Lower leg skin (tissue), 4 donors: ENCODE measurements at regions not wholly inside any gene's neighbourhood (a gene's known extent, or its start where the extent isn't known, plus 50 kb on each side); places are given as distances from the start of the nearest gene placed in this dataset.
"Not testable (repeated sequence)": the region's sequence is repeated elsewhere in the genome, so short reads cannot be mapped to it uniquely, and the experiment has no call there.

ENCODE experiments used
- DNase-seq, 2 donors: peaks; one replicate each; pipeline ENCODE4 v3.0.0-alpha.2; 2019; ENCODE audit warnings: low spot score in 2 of 2
- H3K4me3 ChIP-seq: fragments of 200-600 bp; sonication (generic); 2 replicates; pipeline ENCODE4 v1.5.1; 2017; ENCODE audit warnings: mild to moderate bottlenecking, low read depth; ENCODE audit not compliant: poor library complexity, severe bottlenecking
- POLR2A ChIP-seq, 2 donors: fragments of 450-650 bp; IDR thresholded peaks; one replicate each; pipeline ENCODE4 v1.6.1; 2016 to 2017; ENCODE audit warnings: antibody characterized with exemption in 2 of 2, mild to moderate bottlenecking in 1 of 2, moderate library complexity in 1 of 2
- WGBS, 2 donors: methylation state at CpG; one replicate each; pipeline ENCODE4 v1.1.5; 2018; 5-methylcytosine and 5-hydroxymethylcytosine counted together
- intact Hi-C: fragments of 100-400 bp; cut with DNase I; formaldehyde crosslinking; loops from one replicate; pipeline ENCODE4 v1.15.0; 2023; ENCODE audit warnings: low total_unique reads
- TF ChIP-seq, protein P1 (sequence below), 3 donors: fragments of 450-650 bp; IDR thresholded peaks; one replicate each; pipeline ENCODE4 v1.5.1; 2016; ENCODE audit warnings: antibody characterized with exemption in 3 of 3, mild to moderate bottlenecking in 3 of 3, moderate library complexity in 2 of 3

GRCh38 chr3:189429019-189429418 lies 202.2 kb upstream of the TP63 start:
- DNase-seq: no peak
- no peak overlapping the region for H3K4me3 ChIP-seq
- no peak for TF ChIP-seq POLR2A (IDR thresholded peaks at IDR 0.05)
- TF ChIP-seq, protein P1, sequence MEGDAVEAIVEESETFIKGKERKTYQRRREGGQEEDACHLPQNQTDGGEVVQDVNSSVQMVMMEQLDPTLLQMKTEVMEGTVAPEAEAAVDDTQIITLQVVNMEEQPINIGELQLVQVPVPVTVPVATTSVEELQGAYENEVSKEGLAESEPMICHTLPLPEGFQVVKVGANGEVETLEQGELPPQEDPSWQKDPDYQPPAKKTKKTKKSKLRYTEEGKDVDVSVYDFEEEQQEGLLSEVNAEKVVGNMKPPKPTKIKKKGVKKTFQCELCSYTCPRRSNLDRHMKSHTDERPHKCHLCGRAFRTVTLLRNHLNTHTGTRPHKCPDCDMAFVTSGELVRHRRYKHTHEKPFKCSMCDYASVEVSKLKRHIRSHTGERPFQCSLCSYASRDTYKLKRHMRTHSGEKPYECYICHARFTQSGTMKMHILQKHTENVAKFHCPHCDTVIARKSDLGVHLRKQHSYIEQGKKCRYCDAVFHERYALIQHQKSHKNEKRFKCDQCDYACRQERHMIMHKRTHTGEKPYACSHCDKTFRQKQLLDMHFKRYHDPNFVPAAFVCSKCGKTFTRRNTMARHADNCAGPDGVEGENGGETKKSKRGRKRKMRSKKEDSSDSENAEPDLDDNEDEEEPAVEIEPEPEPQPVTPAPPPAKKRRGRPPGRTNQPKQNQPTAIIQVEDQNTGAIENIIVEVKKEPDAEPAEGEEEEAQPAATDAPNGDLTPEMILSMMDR (IDR thresholded peaks at IDR 0.05): no peak
- WGBS, 2 donors: 35 to 49% methylated on average over 1 of the region's 1 CpG
- intact Hi-C loops: no loop called here

- 90 to 94% methylated on average over 2 of the region's 2 CpGs for WGBS, 2 donors
- TF ChIP-seq POLR2A (IDR thresholded peaks at IDR 0.05): no peak
- TF ChIP-seq, protein P1 (IDR thresholded peaks at IDR 0.05): no peak
- no peak overlapping the region for H3K4me3 ChIP-seq
- no peak for DNase-seq
- intact Hi-C loops: no loop called here
Observed at GRCh38 chr3:189430166-189430565, 201.0 kb upstream of the TP63 start.

GRCh38 chr3:189442257-189442656 lies 188.9 kb upstream of the TP63 start:
- intact Hi-C loops, DNase-seq, H3K4me3 ChIP-seq: not testable (repeated sequence)
- WGBS, 2 donors: 71 to 74% methylated on average over 10 of the region's 10 CpGs

GRCh38 chr3:189446959-189447560 lies 184.1 kb upstream of the TP63 start:
- 93% methylated on average over 3 of the region's 3 CpGs for WGBS, 2 donors
- intact Hi-C loops: no loop called here
- TF ChIP-seq, protein P1 (IDR thresholded peaks at IDR 0.05): no peak
- TF ChIP-seq POLR2A (IDR thresholded peaks at IDR 0.05): no peak
- no peak for DNase-seq
- no peak overlapping the region for H3K4me3 ChIP-seq

DNA sequence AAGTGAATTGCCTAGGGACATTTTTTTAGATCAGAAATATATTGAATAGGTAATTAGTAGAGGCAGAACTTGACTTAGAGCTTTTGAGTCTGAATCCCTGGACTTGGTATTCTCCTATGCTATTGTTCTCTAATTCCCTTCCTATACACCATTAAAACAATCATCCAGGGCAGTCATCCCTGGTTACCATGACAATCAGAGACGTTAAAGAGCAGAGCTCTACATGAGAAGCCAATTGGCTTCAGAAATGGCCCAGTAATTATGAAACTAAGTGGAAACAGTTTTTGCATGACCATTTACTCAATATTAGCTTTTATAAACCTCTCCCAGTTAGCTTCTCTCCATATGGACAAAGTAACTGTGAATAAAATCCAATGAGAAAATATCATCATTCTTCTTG lies 182.1 kb upstream of the TP63 start:
- no peak overlapping the region for H3K4me3 ChIP-seq
- no peak for TF ChIP-seq POLR2A (IDR thresholded peaks at IDR 0.05)
- TF ChIP-seq, protein P1 (IDR thresholded peaks at IDR 0.05): no peak
- WGBS, 2 donors: 26 to 37% methylated on average over 1 of the region's 1 CpG
- intact Hi-C loops: no loop called here
- no peak for DNase-seq

DNA sequence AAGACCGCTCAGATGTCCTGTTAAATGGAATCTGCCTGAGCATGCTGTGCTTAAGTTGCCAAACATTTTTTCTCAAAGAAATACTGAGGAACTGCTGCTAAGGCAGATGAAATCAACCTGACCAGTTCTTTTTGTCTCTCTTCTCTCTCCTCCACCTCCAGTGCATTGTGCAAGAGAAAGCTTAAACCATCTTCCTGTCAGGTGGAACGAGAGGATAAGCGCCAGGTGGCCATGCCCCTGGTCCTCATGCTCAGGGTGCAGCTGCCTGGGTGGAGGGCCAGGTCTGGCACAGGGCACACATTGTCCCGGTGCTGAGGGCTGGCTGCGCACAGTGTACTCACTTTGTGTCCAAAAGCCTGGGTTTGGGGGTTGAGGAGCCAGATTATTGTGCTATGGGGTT lies 176.2 kb upstream of the TP63 start:
- TF ChIP-seq, protein P1 (IDR thresholded peaks at IDR 0.05): no peak
- no peak for TF ChIP-seq POLR2A (IDR thresholded peaks at IDR 0.05)
- intact Hi-C loops: no loop called here
- no peak for DNase-seq
- 60 to 75% methylated on average over 5 of the region's 5 CpGs for WGBS, 2 donors
- H3K4me3 ChIP-seq: no peak overlapping the region
